ENCODE measurements at regions not wholly inside any gene's neighbourhood (a gene's known extent, or its start where the extent isn't known, plus 50 kb on each side); places are given as distances from the start of the nearest gene placed in this dataset.

- TF ChIP-seq CTCF (conservative IDR thresholded peaks at IDR 0.05; ENCODE audit: low read length) (no peak), EZH2phosphoT487 (IDR thresholded peaks at IDR 0.05; ENCODE audit: borderline replicate concordance, low read depth, low read length) (no peak)
These were observed 132.7 kb upstream of the RUNX3 start for GRCh38 chr1:25062621-25063255.
